Activated CD8-positive, alpha-beta T cell treated with anti-CD3 and anti-CD28 coated beads, Interleukin-2, amount 10 ng/mL, durations not matched to agents 7 days and 5 days (primary cell): ENCODE measurements at regions not wholly inside any gene's neighbourhood (a gene's known extent, or its start where the extent isn't known, plus 50 kb on each side); places are given as distances from the start of the nearest gene placed in this dataset.

ENCODE experiments used
- ATAC-seq: fragments of 150-1000 bp; cut with Tn5 transposase; one replicate; pipeline ENCODE4 v1.10.0; 2021; ENCODE audit warnings: moderate library complexity
- CTCF ChIA-PET: fragments of 350-600 bp; sonication (Branson Sonifier 250); formaldehyde crosslinking; loops from one replicate; lab custom pipeline; 2021; ENCODE audit warnings: antibody characterized with exemption; lab: Charles Lee
- POLR2A ChIA-PET: fragments of 350-600 bp; sonication (Branson Sonifier 250); formaldehyde crosslinking; loops from one replicate; lab custom pipeline; 2021; ENCODE audit warnings: antibody characterized with exemption; lab: Charles Lee
- DNase-seq: peaks from one replicate; pipeline ENCODE4 v3.0.0-alpha.2; 2020
- H3K27ac Mint-ChIP-seq: one replicate; pipeline ENCODE4 v1.8.0; 2021; ENCODE audit warnings: mild to moderate bottlenecking, mixed read lengths
- H3K27me3 Mint-ChIP-seq: one replicate; pipeline ENCODE4 v1.8.0; 2021; ENCODE audit warnings: low read depth, mixed read lengths
- H3K36me3 Mint-ChIP-seq: one replicate; pipeline ENCODE4 v1.8.0; 2021; ENCODE audit warnings: low read depth, mixed read lengths
- H3K4me1 Mint-ChIP-seq: one replicate; pipeline ENCODE4 v1.8.0; 2021; ENCODE audit warnings: low read depth, mixed read lengths
- H3K4me3 Mint-ChIP-seq: one replicate; pipeline ENCODE4 v1.8.0; 2021; ENCODE audit warnings: mild to moderate bottlenecking, mixed read lengths
- H3K9me3 Mint-ChIP-seq: one replicate; pipeline ENCODE4 v1.8.0; 2022; ENCODE audit warnings: mixed read lengths; ENCODE audit not compliant: insufficient read depth

DNA sequence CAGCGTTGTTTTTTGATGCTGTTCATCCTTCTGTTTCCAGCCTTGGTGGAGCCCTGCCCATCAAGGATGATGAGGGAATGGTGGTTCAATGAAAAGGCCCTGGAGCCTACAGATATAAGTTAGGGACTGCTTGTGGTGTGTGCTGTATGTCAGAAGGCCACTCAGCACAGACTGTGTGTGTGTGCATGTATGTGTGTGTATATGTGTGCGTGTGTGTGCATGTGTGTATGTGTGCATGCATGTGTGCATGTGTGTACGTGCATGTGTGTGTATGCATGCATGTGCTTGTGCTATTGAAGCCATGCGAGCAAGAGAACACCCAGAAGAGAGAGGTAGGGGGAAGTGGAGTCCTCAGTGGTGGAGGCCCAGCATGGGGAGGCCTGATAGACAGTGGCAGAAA lies 304.9 kb downstream of the CYP26B1 start:
- CTCF ChIA-PET = no interaction called here
- Mint-ChIP-seq H3K27me3 (peaks cover 4% of the 10 kb centered on the region), H3K36me3 (no peaks in the 10 kb centered on the region), H3K9me3 (no peaks in the 10 kb centered on the region), H3K27ac (no peak overlapping the region), H3K4me3 (no peak overlapping the region), H3K4me1 (no peaks in the 10 kb centered on the region)
- POLR2A ChIA-PET = no interaction called here
- ATAC-seq (no peak), DNase-seq (no peak)

GRCh38 chr2:71839826-71840225 lies 307.8 kb downstream of the CYP26B1 start:
- no peak overlapping the region for H3K27ac Mint-ChIP-seq
- peaks cover 4% of the 10 kb centered on the region for H3K27me3 Mint-ChIP-seq
- DNase-seq (no peak), ATAC-seq (no peak)
- no peaks in the 10 kb centered on the region for H3K9me3 Mint-ChIP-seq
- no peaks in the 10 kb centered on the region for H3K36me3 Mint-ChIP-seq
- ChIA-PET POLR2A (no interaction called here), CTCF (no interaction called here)
- H3K4me3 Mint-ChIP-seq = no peak overlapping the region
- no peaks in the 10 kb centered on the region for H3K4me1 Mint-ChIP-seq

GRCh38 chr2:71834796-71835195 lies 312.9 kb downstream of the CYP26B1 start:
- ChIA-PET CTCF (no interaction called here), POLR2A (no interaction called here)
- Mint-ChIP-seq H3K9me3 (no peaks in the 10 kb centered on the region), H3K36me3 (no peaks in the 10 kb centered on the region), H3K4me1 (no peaks in the 10 kb centered on the region), H3K4me3 (no peak overlapping the region), H3K27me3 (no peaks in the 10 kb centered on the region), H3K27ac (no peak overlapping the region)
- no peak for DNase-seq
- ATAC-seq = no peak

DNA sequence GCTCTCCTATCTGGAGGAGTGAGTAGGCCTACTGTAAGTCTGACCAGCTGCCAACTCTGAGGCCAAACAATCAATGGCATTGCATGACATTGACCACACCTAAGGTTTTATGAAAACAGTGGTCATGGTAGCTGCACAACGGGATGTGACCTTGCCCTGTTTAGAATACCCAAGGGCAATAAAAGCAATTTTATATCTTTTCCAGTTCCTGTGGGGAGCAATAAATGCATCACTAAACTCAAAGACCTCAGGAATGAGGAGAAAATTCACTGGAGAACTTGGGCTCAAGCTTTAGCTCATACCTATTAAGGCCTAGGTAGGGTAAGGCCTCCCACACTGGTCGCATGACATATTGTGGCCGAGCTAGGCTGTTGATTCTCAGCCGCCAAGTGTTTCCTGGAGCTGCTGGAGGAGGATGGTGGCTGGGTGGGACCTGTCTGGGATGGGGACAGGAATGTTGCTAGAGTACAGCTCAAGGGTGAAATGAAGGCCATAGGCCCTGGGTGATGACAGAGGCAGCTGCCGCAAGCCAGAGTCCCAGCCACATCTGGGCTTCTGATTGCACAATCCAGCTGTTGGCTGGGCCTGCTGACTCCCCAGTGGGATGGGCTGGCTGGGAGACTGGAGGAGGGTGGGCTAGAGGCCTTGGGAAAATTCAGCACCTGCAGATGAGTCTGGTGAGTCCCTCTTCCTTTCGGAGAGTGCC lies 313.7 kb downstream of the CYP26B1 start:
- CTCF ChIA-PET = no interaction called here
- H3K4me1 Mint-ChIP-seq = no peaks in the 10 kb centered on the region
- no peaks in the 10 kb centered on the region for H3K27me3 Mint-ChIP-seq

DNA sequence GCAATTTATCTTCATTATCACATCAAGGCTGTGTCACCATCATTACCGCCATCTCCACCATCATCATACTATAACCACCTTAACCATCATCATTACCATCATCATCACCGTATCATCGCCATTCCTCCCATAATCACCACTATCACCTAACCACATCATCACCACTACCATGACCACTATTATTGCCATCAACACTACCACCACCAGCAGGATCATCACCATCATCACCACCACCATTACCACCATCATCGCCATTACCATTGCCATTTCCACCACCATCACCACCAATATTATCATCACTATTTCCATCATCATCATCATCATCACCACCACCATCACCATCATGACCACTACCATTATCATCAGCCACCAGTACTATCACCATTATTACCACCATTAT lies 314.4 kb downstream of the CYP26B1 start:
- no peaks in the 10 kb centered on the region for H3K4me1 Mint-ChIP-seq
- ATAC-seq (no peak), DNase-seq (no peak)
- H3K36me3 Mint-ChIP-seq = no peaks in the 10 kb centered on the region
- no peaks in the 10 kb centered on the region for H3K9me3 Mint-ChIP-seq
- no peak overlapping the region for H3K27ac Mint-ChIP-seq
- CTCF ChIA-PET = no interaction called here
- H3K4me3 Mint-ChIP-seq = no peak overlapping the region
- POLR2A ChIA-PET = no interaction called here
- no peaks in the 10 kb centered on the region for H3K27me3 Mint-ChIP-seq

More for the DNA sequence above, 313.7 kb downstream of the CYP26B1 start:
- POLR2A ChIA-PET = no interaction called here
- Mint-ChIP-seq H3K4me3 (no peak overlapping the region), H3K36me3 (no peaks in the 10 kb centered on the region), H3K9me3 (no peaks in the 10 kb centered on the region), H3K27ac (no peak overlapping the region)
- no peak for DNase-seq
- ATAC-seq = no peak

DNA sequence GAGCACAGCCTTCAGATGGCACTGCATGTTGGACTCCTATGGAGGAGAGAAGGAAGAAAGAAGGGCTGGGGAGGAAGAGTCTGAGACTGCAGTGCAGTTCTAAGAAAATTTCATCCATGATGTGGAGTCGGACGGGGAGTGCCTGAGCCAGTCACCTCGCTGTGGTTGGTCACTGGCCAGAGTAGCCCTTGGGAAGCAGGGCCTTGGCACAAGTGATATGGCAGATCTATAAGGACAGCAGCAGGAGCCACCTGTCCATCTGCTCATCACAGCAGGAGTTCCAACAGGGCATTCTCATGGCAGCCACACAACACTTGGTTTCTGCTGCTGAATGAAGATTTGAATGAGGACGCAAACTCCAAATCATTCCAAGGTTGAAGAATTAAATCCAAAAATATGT lies 314.8 kb downstream of the CYP26B1 start:
- no peaks in the 10 kb centered on the region for H3K4me1 Mint-ChIP-seq
- no peaks in the 10 kb centered on the region for H3K36me3 Mint-ChIP-seq
- ChIA-PET POLR2A (no interaction called here), CTCF (no interaction called here)
- H3K9me3 Mint-ChIP-seq = no peaks in the 10 kb centered on the region
- DNase-seq (no peak), ATAC-seq (no peak)
- no peak overlapping the region for H3K4me3 Mint-ChIP-seq
- no peaks in the 10 kb centered on the region for H3K27me3 Mint-ChIP-seq
- no peak overlapping the region for H3K27ac Mint-ChIP-seq

GRCh38 chr2:71832388-71832787 lies 315.3 kb downstream of the CYP26B1 start:
- ATAC-seq = no peak
- Mint-ChIP-seq H3K36me3 (no peaks in the 10 kb centered on the region), H3K9me3 (no peaks in the 10 kb centered on the region), H3K27ac (no peak overlapping the region), H3K4me3 (no peak overlapping the region), H3K27me3 (no peaks in the 10 kb centered on the region), H3K4me1 (no peaks in the 10 kb centered on the region)
- DNase-seq = no peak
- ChIA-PET CTCF (no interaction called here), POLR2A (no interaction called here)

- CTCF ChIA-PET = no interaction called here
- ATAC-seq (no peak), DNase-seq (no peak)
- POLR2A ChIA-PET = no interaction called here
- Mint-ChIP-seq H3K4me3 (no peak overlapping the region), H3K36me3 (no peaks in the 10 kb centered on the region), H3K9me3 (no peaks in the 10 kb centered on the region), H3K27me3 (no peaks in the 10 kb centered on the region), H3K4me1 (no peaks in the 10 kb centered on the region), H3K27ac (no peak overlapping the region)
Measured at GRCh38 chr2:71831193-71831577, 316.5 kb downstream of the CYP26B1 start.

- Mint-ChIP-seq H3K4me3 (no peak overlapping the region), H3K9me3 (no peaks in the 10 kb centered on the region), H3K36me3 (no peaks in the 10 kb centered on the region), H3K4me1 (no peaks in the 10 kb centered on the region), H3K27me3 (no peaks in the 10 kb centered on the region), H3K27ac (no peak overlapping the region)
- DNase-seq (no peak), ATAC-seq (no peak)
- CTCF ChIA-PET = no interaction called here
- POLR2A ChIA-PET = no interaction called here
Measured at GRCh38 chr2:71830497-71831192, 317.0 kb downstream of the CYP26B1 start.

DNA sequence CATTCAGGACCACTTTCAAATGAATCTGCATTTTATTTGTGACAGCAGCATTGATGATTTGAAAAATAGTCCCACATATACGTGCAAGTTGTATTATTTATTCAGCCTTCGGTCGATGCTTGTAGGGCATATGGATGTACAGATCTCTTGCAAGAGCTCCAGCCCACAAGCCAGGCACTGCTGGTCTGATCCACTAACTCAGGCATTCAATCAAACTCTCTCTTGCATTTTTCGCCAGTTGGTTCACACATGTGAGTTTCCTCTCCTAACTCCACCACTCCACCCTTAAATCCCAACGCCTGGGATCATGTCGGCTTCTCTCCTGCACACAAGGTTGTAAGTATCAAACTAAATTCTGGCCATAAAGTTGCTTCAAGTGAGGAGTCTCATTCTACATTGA lies 318.7 kb downstream of the CYP26B1 start:
- peaks cover 2% of the 10 kb centered on the region for H3K27me3 Mint-ChIP-seq
- no peaks in the 10 kb centered on the region for H3K4me1 Mint-ChIP-seq
- CTCF ChIA-PET = no interaction called here
- ATAC-seq (no peak), DNase-seq (no peak)
- POLR2A ChIA-PET = no interaction called here
- no peak overlapping the region for H3K4me3 Mint-ChIP-seq
- H3K9me3 Mint-ChIP-seq = no peaks in the 10 kb centered on the region
- H3K27ac Mint-ChIP-seq = no peak overlapping the region
- H3K36me3 Mint-ChIP-seq = no peaks in the 10 kb centered on the region

- no peak for ATAC-seq
- no peak overlapping the region for H3K27ac Mint-ChIP-seq
Measured at GRCh38 chr2:71827973-71828372, 319.7 kb downstream of the CYP26B1 start.

GRCh38 chr2:71827524-71827901 lies 320.1 kb downstream of the CYP26B1 start:
- no peak overlapping the region for H3K4me3 Mint-ChIP-seq
- no peak overlapping the region for H3K27ac Mint-ChIP-seq
- H3K4me1 Mint-ChIP-seq = no peaks in the 10 kb centered on the region
- POLR2A ChIA-PET = no interaction called here
- no peaks in the 10 kb centered on the region for H3K9me3 Mint-ChIP-seq
- ATAC-seq (no peak), DNase-seq (no peak)
- no peaks in the 10 kb centered on the region for H3K36me3 Mint-ChIP-seq
- CTCF ChIA-PET = no interaction called here
- H3K27me3 Mint-ChIP-seq = peaks cover 7% of the 10 kb centered on the region

More at GRCh38 chr2:71827973-71828372, 319.7 kb downstream of the CYP26B1 start:
- H3K27me3 Mint-ChIP-seq = peaks cover 5% of the 10 kb centered on the region
- no peaks in the 10 kb centered on the region for H3K36me3 Mint-ChIP-seq
- DNase-seq = no peak
- H3K9me3 Mint-ChIP-seq = no peaks in the 10 kb centered on the region
- ChIA-PET CTCF (no interaction called here), POLR2A (no interaction called here)
- no peaks in the 10 kb centered on the region for H3K4me1 Mint-ChIP-seq
- no peak overlapping the region for H3K4me3 Mint-ChIP-seq
